Hepatocyte (in vitro differentiated cells): ENCODE measurements at regions not wholly inside any gene's neighbourhood (a gene's known extent, or its start where the extent isn't known, plus 50 kb on each side); places are given as distances from the start of the nearest gene placed in this dataset.

Source experiments
- EZH2 ChIP-seq: fragments of 200-600 bp; sonication (generic); IDR thresholded peaks from 2 replicates; pipeline ENCODE4 v1.6.1; 2016; ENCODE audit warnings: antibody characterized with exemption, mild to moderate bottlenecking, borderline replicate concordance
- EZH2phosphoT487 ChIP-seq: fragments of 200-600 bp; sonication (generic); IDR thresholded peaks from one replicate; pipeline ENCODE4 v1.6.1; 2018; ENCODE audit warnings: antibody characterized with exemption, mild to moderate bottlenecking, low read depth, moderate library complexity; ENCODE audit not compliant: unreplicated experiment, severe bottlenecking
- TF ChIP-seq, protein P1 (sequence below): fragments of 200-600 bp; sonication (generic); IDR thresholded peaks from 2 replicates; pipeline ENCODE4 v1.5.1; 2016; ENCODE audit warnings: antibody characterized with exemption, mild to moderate bottlenecking; ENCODE audit not compliant: poor library complexity

DNA sequence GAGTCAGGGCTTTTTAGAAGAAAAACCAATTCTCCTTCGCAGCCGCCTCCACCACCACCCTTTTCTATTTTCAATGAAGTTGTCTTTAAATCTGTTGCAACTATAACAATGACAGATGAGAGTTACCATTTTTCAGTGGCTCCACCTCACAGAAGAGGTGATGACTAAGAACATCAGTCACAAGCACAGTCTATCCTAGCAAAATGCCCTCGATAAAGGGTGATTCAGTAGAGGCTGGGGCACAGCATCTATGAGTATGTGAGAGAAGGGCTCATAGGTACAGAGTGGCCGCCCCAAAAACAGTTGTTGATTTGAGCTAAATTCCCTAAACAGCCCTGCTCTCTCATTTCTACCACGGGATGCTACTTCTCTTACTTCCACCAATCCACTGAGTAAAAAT is 310.8 kb upstream of the MGAT5 start:
- no peak for TF ChIP-seq EZH2
- TF ChIP-seq, protein P1, sequence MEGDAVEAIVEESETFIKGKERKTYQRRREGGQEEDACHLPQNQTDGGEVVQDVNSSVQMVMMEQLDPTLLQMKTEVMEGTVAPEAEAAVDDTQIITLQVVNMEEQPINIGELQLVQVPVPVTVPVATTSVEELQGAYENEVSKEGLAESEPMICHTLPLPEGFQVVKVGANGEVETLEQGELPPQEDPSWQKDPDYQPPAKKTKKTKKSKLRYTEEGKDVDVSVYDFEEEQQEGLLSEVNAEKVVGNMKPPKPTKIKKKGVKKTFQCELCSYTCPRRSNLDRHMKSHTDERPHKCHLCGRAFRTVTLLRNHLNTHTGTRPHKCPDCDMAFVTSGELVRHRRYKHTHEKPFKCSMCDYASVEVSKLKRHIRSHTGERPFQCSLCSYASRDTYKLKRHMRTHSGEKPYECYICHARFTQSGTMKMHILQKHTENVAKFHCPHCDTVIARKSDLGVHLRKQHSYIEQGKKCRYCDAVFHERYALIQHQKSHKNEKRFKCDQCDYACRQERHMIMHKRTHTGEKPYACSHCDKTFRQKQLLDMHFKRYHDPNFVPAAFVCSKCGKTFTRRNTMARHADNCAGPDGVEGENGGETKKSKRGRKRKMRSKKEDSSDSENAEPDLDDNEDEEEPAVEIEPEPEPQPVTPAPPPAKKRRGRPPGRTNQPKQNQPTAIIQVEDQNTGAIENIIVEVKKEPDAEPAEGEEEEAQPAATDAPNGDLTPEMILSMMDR: no peak
- no peak for TF ChIP-seq EZH2phosphoT487
